ENCODE measurements at regions not wholly inside any gene's neighbourhood (a gene's known extent, or its start where the extent isn't known, plus 50 kb on each side); places are given as distances from the start of the nearest gene placed in this dataset.
"Not testable (repeated sequence)": the region's sequence is repeated elsewhere in the genome, so short reads cannot be mapped to it uniquely, and the experiment has no call there.

DNA sequence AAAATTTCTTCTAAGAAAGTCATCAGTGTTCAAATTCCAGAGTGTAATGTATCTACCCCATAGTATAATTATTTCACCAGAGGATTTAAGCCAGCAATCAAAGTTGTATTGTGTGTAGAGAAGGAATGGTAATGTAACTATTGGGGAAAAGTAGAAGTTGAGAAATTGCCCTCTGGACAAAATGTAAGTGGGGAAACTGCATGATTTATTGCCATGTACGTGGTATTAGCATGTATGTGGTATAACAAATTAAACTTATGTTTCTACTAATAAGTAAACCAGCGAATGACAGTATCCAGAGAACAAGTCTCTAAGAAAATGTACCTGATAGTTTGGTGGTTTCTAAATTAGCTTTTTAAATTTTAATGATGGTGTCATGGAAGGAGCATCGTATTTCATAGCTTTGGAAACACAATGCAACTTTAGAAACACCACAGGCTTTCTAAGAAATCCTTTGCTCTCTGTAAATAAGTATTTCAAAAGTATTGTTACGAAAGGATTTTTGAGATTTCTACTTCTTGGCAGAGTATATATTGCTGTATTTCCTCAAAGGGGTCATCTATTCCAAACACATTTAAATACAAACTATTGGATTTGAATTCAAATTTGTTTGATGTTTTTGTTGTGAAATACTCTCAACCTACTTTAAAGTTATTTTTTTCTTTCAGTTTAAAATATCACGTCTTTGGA is 1018.9 kb upstream of the ZEB2 start:
- intact Hi-C loops (cut with DNase I, micrococcal nuclease) = no loop called here
- ATAC-seq (no peak), DNase-seq (no peak)

DNA sequence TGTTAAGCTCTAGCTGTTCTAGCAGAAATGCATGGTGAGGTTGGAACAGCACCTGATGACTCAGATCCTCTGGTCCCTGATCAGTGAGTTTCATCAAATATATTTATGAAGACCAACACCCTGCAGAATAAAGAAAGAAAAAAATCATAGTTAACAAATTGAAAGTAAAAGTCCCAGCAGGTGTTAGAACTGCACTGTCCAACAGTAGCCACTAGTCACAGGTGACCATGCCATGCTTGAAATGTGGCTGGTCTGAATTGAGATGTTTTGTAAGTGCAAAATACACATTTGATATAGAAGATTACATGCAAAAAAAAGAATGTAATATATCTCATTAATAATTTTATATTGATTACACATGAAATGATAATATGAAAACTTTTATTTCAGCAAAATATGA is 1010.7 kb upstream of the ZEB2 start:
- ATAC-seq = no peak
- intact Hi-C loops (cut with DNase I, micrococcal nuclease) = no loop called here
- no peak for DNase-seq

DNA sequence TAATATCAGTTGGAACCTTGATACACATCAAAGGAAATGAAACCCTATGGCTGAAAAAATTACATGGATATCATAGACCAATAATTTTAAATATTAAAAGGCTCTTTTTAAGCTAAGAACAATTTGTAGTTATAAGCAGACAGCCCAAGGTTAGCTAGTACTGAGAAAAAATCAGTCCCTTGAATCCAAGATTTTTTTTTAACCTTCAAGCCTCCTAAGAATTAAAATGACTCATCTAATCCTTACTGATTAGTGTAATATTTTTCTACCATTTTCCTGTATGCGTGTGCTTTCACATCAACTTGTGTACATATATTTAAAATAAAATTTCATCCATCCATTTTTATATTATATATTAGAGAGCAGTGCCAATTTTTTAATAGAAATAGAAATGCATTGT is 1004.9 kb upstream of the ZEB2 start:
- ATAC-seq = no peak
- intact Hi-C loops (cut with DNase I, micrococcal nuclease) = no loop called here
- no peak for DNase-seq

DNA sequence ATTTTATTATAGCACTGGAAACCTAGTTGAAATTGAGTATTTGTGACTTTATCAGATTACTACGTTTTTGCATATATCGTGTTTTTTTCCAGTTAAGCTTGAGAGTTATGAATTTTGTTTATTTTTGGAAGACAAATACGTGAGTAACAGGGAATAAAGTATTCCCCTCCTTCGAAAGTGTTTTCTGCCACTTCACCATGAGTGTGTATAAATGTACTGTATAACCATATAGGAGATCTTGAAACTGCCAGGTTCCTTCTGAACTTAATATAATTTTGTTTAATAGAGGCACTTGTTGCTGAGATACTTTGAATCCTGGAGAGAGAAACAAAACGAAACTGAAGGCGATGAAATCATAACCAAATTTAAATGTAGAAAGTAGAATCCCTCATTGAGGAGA is 1004.4 kb upstream of the ZEB2 start:
- no peak for ATAC-seq
- DNase-seq = no peak
- intact Hi-C loops (cut with DNase I, micrococcal nuclease) = no loop called here

DNA sequence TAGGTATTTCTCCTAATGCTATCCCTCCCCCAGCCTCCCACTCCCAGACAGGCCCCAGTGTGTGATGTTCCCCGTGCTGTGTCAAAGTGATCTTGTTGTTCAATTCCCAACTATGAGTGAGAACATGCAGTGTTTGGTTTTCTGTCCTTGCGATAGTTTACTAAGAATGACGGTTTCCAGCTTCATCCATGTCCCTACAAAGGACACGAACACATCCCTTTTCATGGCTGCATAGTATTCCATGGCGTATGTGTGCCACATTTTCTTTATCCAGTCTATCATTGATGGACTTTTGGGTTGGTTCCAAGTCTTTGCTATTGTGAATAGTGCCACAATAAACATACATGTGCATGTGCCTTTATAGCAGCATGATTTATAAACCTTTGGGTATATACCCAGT is 999.3 kb upstream of the ZEB2 start:
- intact Hi-C loops (cut with DNase I, micrococcal nuclease); DNase-seq: not testable (repeated sequence)

DNA sequence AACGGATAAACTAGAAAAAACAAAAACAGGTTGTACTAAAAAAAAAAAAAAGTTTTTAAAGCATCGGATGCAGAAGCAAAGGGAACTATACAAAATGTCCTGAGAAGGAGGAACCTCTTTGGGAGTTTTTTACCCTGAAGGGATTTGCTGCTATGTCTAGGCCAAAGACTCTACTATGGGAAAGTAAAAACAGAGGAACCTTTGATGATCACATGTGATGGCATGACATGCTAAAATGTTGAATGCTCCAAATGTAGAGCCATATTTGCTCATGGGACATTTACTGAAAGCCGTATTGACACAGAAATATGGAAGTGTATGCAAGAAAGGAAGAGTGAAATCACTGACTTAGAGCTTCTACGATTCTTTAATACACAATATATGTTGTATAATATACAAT is 992.0 kb upstream of the ZEB2 start:
- ATAC-seq = no peak
- intact Hi-C loops (cut with DNase I, micrococcal nuclease) = no loop called here
- no peak for DNase-seq

More for the DNA sequence above, 999.3 kb upstream of the ZEB2 start:
- not testable (repeated sequence) for ATAC-seq

DNA sequence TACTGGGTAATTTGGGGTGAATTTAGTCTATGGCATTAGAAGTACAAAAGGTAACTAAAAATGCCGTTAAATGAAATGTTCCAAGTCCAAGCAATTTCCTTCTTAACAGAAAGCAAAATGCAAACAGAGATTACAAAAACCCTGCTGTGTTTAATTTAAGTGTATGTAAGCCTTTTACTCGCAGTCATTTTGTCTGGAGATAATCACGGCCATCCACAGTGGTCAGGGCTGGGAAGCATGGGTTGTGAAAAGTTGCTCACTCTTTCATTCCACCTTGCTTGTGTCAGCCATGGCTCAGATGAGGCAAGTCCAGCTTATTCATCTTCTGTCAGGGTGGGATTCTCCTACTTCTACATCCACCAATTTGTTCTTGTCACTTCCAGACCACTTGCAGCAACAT is 983.6 kb upstream of the ZEB2 start:
- ATAC-seq (no peak), DNase-seq (no peak)
- intact Hi-C loops (cut with DNase I, micrococcal nuclease) = no loop called here

DNA sequence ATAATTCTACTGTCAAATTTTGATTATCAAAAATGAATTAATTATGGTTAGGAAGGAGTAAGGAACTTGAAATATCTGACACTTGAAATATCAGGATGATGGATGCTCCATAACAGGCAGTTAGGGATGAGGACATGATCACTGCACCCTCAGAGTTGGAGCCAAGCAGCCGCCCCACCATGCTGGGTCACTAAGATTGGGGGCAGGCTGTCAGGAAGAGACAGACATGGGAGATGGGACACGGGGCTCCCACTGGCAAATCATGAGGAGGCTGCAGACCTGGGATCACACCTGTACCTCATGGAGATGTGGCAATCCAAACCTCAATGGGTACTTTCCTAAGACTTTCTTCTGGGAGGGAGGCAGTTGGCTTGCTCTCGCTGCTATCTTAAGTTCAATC is 982.0 kb upstream of the ZEB2 start:
- DNase-seq (no peak), ATAC-seq (no peak)
- intact Hi-C loops (cut with DNase I, micrococcal nuclease) = no loop called here

DNA sequence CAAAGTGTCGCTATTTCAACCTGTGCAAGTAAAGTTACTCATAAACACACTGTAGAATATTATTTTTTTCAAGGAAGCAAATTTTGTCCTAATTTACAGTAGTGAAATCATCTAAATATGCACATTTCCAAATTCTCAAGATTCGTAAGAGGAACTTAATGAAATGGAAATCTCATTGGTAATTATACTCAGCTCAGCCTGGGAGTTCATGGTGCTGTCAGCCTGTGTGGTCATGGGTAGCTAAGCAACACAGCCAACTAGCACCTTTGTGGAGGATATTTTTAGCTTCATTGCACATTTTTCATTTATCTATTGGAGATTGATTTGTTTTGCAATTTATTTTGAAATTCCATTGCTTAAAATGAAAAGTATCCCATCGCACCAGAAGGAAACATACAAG is 975.7 kb upstream of the ZEB2 start:
- intact Hi-C loops (cut with DNase I, micrococcal nuclease) = no loop called here
- ATAC-seq = no peak
- no peak for DNase-seq

DNA sequence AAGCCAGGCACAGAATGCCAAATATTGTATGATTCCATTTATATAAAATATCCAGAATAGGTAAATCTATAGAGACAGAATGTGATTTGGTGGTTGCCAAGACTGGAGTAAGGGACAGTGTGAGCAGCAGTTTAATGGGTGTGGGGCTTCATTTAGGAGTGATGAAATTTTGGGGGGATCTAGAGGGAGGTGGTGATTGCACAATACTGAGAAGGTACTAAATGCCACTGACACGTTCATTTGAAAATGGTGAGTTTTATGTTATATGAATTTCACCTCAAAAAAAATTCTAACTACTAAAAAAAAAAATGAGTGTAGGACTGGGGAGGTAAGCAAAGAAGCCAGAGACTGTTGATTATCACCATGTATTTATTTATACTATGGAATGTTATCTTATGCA is 974.5 kb upstream of the ZEB2 start:
- DNase-seq (no peak), ATAC-seq (no peak)
- intact Hi-C loops (cut with DNase I, micrococcal nuclease) = no loop called here

DNA sequence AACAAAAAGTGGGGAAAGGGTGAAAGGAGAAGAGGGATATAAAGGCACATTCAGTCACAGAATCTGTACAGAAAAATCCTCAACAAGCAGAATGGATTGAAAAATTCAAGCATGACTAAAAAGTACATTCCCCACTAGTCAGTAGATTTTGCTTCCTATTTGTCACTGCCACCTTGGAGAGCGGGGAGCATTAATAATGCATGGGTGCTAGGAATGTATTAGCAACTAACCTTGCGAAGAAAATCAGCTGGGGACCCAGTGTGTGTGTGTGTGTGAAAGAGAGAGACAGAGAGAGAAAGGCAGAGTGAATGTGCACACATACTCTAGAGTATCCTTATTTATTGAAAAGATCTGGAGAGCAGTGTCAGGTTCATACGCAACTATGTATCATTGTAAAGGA is 968.7 kb upstream of the ZEB2 start:
- ATAC-seq (no peak), DNase-seq (no peak)
- intact Hi-C loops (cut with DNase I, micrococcal nuclease) = no loop called here

DNA sequence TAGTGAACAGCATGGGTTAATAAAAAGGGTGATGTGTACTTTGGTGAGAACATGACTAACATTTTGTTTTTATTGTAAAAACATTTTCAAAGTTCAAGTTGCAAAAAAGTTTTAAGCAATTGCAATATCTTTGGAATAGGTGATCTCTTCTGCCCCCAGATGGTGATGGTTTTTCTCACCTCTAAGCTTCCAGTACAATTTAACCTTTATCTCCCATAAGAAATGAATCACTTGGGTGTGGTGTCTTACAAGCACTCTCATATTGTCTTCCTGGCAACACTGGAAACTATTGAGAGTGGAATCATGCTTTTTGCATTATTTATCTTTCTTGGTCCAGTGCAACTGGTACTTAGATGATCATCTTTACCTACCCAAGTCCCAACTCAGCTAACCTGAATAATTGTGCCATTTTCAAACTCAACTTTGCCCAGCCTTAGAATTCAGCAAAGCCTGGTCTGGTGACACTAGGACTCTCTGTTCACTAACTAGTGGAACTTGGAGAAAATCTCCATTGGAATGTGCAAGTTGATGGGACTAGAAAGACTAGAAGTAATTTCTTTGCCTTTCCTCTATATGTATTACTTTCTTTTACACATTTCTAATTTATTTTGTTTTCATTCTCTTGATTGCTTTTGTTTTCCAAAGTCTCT is 964.7 kb upstream of the ZEB2 start:
- DNase-seq (no peak), ATAC-seq (no peak)
- intact Hi-C loops (cut with DNase I, micrococcal nuclease) = no loop called here

DNA sequence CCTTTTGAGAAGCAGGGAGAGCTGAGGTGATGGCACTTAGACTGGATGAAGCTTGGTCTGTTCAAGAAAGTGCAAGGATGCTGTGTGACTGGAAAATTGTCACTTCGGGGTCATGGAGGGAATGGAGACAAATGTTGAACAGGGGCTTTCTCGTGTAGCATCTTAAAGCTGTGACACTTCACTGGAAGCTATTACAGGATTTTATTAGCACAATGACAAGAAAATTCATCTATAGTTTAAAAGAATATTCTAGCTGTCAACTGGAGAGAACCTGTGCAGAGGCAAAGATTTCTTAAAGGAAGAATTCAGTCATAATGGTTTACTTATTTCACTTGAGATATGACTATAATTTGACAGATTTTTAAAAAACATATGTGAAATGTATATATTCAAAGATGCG is 963.9 kb upstream of the ZEB2 start:
- intact Hi-C loops (cut with DNase I, micrococcal nuclease) = no loop called here
- ATAC-seq = no peak

DNA sequence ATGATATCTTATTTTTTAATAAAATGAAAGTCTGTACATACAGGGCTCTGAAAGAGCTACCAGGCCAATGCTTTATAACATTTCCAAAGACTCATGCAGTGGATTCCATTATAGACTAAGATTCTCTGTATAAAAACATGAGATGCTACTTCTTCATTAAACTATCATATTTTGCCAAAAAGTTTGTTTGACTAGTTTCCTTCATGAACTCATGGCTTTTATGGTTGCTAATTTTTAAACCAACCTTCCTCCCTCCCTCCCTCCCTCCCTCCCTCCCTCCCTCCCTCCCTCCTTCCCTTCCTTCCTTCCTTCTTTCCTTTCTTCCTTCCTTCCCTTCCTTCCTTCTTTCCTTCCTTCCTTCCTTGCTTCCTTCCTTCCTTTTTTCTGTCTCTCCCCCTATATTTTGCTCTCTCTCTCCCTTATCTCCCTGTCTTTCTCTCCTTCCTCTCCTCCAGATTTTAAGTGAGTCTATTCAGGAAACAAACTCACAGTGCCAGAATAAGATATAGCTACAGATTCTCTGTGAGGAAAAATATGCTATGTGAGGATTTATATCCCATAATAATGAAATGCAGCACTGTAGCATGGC is 961.5 kb upstream of the ZEB2 start:
- intact Hi-C loops (cut with DNase I, micrococcal nuclease) = no loop called here
- ATAC-seq (no peak), DNase-seq (no peak)

More for the DNA sequence above, 963.9 kb upstream of the ZEB2 start:
- no peak for DNase-seq

DNA sequence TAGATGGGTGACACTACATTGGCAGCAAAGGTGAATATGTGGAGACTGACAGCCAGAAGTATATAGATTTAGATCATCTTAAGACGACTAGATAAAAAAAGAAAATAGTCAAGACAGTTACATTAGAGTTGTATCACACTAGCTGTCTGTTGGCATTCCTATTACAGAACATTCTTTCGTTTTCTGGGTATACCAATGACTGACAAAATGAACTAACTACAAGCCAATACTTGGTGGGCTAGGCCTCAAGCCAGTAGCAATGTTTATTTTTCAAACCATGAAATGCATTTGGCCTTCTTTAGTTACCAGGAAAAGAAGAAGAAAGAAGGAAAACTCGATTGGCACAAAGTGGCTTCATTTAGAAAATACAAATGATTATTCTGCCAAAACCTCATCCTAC is 944.9 kb upstream of the ZEB2 start:
- intact Hi-C loops (cut with DNase I, micrococcal nuclease) = no loop called here
- DNase-seq = no peak

DNA sequence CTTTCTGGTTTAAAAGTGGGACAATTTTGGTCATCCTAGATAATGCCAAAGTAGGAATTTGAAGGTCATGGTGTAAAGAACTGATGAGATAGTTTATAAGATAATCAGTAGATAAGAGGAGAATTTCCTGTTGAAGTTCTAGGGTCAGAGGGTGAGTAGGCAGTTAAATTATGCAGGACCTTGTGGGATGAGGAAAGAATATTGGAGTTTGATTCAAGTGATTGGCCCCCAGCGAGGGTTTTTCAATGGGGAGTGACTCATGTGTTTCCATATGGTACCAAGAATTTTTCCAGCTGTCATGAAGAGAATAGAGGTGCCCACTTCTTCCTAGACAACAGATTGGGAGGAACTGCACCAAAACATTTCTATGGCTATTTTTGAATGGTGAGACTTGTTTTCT is 940.2 kb upstream of the ZEB2 start:
- intact Hi-C loops (cut with DNase I, micrococcal nuclease) = no loop called here
- no peak for DNase-seq
- no peak for ATAC-seq

More for the DNA sequence above, 944.9 kb upstream of the ZEB2 start:
- no peak for ATAC-seq

DNA sequence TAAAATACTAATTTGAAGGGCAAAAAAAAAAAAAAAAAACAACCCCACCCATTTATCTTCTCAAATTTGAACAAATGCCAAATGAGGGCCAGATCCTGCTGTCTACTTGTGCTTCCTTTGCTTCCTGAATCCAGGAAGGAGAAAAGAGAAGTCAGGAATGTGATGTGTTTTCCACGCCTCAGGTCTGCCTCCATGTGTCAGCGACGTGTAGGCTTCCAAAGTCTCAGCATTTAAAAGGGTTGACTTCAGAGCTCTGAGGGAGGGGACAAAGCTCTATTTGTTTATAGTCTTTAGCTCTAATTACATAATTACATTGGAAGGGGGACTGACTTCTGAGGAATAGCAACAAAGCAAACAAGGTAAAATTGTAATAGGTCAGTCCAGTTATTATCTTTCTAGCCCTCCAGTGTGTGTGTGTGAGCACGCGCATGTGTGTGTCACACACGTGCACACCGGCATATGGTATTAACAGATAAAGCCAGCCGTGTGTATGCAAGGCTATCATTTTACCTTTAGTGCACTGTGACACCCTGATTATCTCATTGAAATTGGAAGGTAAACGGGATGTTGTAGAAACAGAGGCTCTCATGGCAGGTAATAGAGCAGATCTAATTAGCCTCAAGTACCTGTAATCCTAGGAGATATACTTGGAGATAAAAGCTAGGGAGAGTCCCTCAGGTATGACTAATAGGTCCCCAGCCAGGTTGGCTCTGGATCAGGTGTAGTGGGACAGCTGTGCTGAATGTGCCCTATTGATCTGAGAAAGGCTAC is 911.4 kb upstream of the ZEB2 start:
- DNase-seq (no peak), ATAC-seq (no peak)
- intact Hi-C loops (cut with DNase I, micrococcal nuclease) = no loop called here

DNA sequence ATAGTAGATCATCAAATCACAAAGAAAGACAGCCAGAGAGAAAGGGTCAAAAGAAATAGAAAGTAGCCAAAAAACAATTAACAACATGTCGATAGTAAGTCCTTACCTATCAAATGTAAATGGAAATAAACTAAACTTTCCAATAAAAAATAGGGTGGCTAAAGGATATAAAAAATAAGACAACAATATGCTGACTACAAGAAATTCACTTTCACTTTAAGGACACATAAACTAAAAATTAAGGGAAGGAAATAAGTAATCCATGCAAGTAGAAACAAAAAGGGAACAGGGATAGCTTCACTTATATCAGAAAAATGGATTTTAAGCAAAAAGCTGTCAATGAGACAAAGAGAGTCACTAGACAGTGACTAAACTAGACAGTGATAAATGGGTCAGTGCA is 903.9 kb upstream of the ZEB2 start:
- ATAC-seq = no peak
- no peak for DNase-seq
- intact Hi-C loops (cut with DNase I, micrococcal nuclease) = no loop called here

DNA sequence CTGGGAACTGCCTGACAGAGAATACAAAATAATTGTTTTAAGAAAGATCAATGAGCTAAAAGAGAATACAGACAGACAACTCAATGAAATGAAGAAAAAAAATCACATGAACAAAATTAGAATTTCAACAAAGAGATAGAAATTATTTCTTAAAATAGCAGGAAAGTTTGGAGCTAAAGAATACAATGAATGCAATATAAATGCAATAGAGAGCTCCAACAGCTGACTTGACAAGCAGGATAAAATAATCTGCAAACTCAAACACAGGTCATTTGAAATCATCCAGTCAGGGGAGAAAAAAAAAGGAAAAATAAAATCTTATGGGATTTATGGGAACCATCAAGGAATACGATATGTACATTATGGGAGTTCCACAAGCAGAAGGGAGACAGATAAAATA is 902.7 kb upstream of the ZEB2 start:
- DNase-seq = no peak
- intact Hi-C loops (cut with DNase I, micrococcal nuclease) = no loop called here

DNA sequence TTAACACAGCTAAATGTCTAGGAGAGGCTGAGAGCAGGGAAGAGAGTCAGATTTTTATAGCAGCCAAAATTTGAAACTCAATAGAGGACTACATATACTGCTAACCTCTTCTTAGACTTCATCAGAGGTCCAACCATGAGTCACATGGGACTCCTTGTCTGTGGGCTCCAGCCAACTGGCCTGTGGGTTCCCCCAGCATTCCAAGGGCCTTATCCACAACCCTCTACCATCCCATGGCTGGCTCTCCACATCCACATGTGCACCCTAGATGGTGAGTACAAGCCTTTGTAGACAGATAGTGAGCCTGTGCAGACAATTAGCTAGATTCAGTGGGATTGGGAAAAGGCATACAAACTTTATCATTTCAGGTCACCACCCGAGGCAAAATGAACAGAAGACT is 901.9 kb upstream of the ZEB2 start:
- ATAC-seq = no peak
- intact Hi-C loops (cut with DNase I, micrococcal nuclease) = no loop called here

More for the DNA sequence above, 902.7 kb upstream of the ZEB2 start:
- ATAC-seq = no peak

More for the DNA sequence above, 901.9 kb upstream of the ZEB2 start:
- no peak for DNase-seq

All from left colon (tissue), 2 donors.